GM12878 (cell line): ENCODE measurements at regions not wholly inside any gene's neighbourhood (a gene's known extent, or its start where the extent isn't known, plus 50 kb on each side); places are given as distances from the start of the nearest gene placed in this dataset.

Experiments used
- ATAC-seq: fragments of 200-7000 bp; cut with Tn5 transposase; 3 replicates; pipeline ENCODE4 v1.9.1; 2020; ENCODE audit warnings: mild to moderate bottlenecking, moderate library complexity
- BruUV-seq: library from RNA; stranded (reverse); fragments of 400-500 nt; replicated peaks from 2 replicates; lab custom pipeline; 2021; lab: Mats Ljungman, UMichigan
- CTCF ChIA-PET: fragments of 300-600 bp; sonication (Branson Sonifier 250); formaldehyde crosslinking; extraction: SDS; loops from one replicate; lab custom pipeline; 2021; ENCODE audit warnings: inconsistent platforms; lab: Yijun Ruan, JAX
- POLR2A ChIA-PET: fragments of 350-600 bp; formaldehyde crosslinking; extraction: SDS; loops from one replicate; lab custom pipeline; 2021; ENCODE audit warnings: inconsistent platforms; lab: Charles Lee
- RAD21 ChIA-PET: fragments of 300-600 bp; sonication (Branson Sonifier 250); formaldehyde crosslinking; loops from one replicate; lab custom pipeline; 2023; ENCODE audit warnings: antibody characterized with exemption; ENCODE audit not compliant: unreplicated experiment; lab: Charles Lee
- SMC1A ChIA-PET: fragments of 300-600 bp; sonication (Branson Sonifier 250); formaldehyde crosslinking; loops from one replicate; lab custom pipeline; 2023; ENCODE audit not compliant: unreplicated experiment, uncharacterized antibody; lab: Charles Lee
- DNase-seq: peaks from one replicate; pipeline ENCODE4 v3.0.0-alpha.2; 2011; ENCODE audit warnings: low read depth, low spot score
- FAIRE-seq: peaks from 3 replicates; lab custom pipeline; 2011; peaks lifted over from hg19 to GRCh38; lab: Jason Lieb, UNC
- H2AFZ ChIP-seq: 2 replicates; pipeline ENCODE4 v1.6.0; 2011; ENCODE audit warnings: low read depth, low read length, control low read depth; ENCODE audit not compliant: control insufficient read depth
- H3K27ac ChIP-seq: 2 replicates; pipeline ENCODE4 v1.5.1; 2011; ENCODE audit warnings: control low read depth; ENCODE audit not compliant: control insufficient read depth, insufficient read depth
- H3K27me3 ChIP-seq, 2 experiments: replicated peaks in 1 of 2; 2 replicates each; pipeline versions ENCODE4 v1.6.0 to v1.6.1; 2011; ENCODE audit warnings: low read length in 1 of 2; ENCODE audit not compliant: control insufficient read depth in 2 of 2, insufficient read depth in 2 of 2
- H3K36me3 ChIP-seq, 2 experiments: 2 replicates each; pipeline ENCODE4 v1.5.1; 2011; ENCODE audit warnings: low read length in 1 of 2; ENCODE audit not compliant: control insufficient read depth in 2 of 2, insufficient read depth in 2 of 2
- H3K4me1 ChIP-seq: 2 replicates; pipeline ENCODE4 v1.6.1; 2011; ENCODE audit warnings: mild to moderate bottlenecking, low read length, moderate library complexity, mixed read lengths; ENCODE audit not compliant: control insufficient read depth, insufficient read depth
- H3K4me2 ChIP-seq: 2 replicates; pipeline ENCODE4 v1.6.0; 2011; ENCODE audit warnings: control low read depth; ENCODE audit not compliant: control insufficient read depth, insufficient read depth
- H3K4me3 ChIP-seq: fragments of 200-600 bp; sonication (generic); 2 replicates; pipeline ENCODE4 v1.5.1; 2016
- H3K79me2 ChIP-seq: 2 replicates; pipeline ENCODE4 v1.6.0; 2011; ENCODE audit warnings: low read length; ENCODE audit not compliant: control insufficient read depth, insufficient read depth
- H3K9ac ChIP-seq: 2 replicates; pipeline ENCODE4 v1.8.0; 2011; ENCODE audit warnings: low read length, control low read depth, mixed read lengths; ENCODE audit not compliant: control insufficient read depth, insufficient read depth
- H3K9me3 ChIP-seq: replicated peaks from 3 replicates; pipeline ENCODE4 v1.5.1; 2011; ENCODE audit warnings: mild to moderate bottlenecking, low read length; ENCODE audit not compliant: control insufficient read depth, insufficient read depth
- H4K20me1 ChIP-seq: 2 replicates; pipeline ENCODE4 v1.6.0; 2011; ENCODE audit not compliant: control insufficient read depth, insufficient read depth
- BHLHE40 ChIP-seq, 2 experiments: fragments of 450-650 bp in 1 of 2; IDR thresholded peaks; 2 replicates each; pipeline ENCODE4 v1.6.1; 2011 to 2017; ENCODE audit warnings: low read depth in 2 of 2, borderline replicate concordance in 1 of 2, improper control_type of control experiment in 1 of 2, low read length in 1 of 2, mild to moderate bottlenecking in 1 of 2
- CHD4 ChIP-seq: fragments of 200-600 bp; sonication (generic); IDR thresholded peaks from 2 replicates; pipeline ENCODE4 v1.6.1; 2016; ENCODE audit warnings: mild to moderate bottlenecking
- ESRRA ChIP-seq: IDR thresholded peaks from 2 replicates; pipeline ENCODE4 v1.6.1; 2012; ENCODE audit warnings: mild to moderate bottlenecking, low read length, improper control_type of control experiment
- FOXK2 ChIP-seq: fragments of 450-650 bp; IDR thresholded peaks from 2 replicates; pipeline ENCODE4 v1.6.1; 2017; ENCODE audit warnings: mild to moderate bottlenecking, moderate library complexity
- MTA2 ChIP-seq: fragments of 450-650 bp; IDR thresholded peaks from 2 replicates; pipeline ENCODE4 v1.6.1; 2016; ENCODE audit warnings: low read depth, mild to moderate bottlenecking, moderate library complexity
- MXI1 ChIP-seq: fragments of 150-350 bp; IDR thresholded peaks from 2 replicates; pipeline ENCODE4 v1.6.1; 2011; ENCODE audit warnings: low read depth, mild to moderate bottlenecking, inconsistent platforms, low read length, improper control_type of control experiment
- NFXL1 ChIP-seq: fragments of 450-650 bp; IDR thresholded peaks from 2 replicates; pipeline ENCODE4 v1.6.1; 2017; ENCODE audit warnings: antibody characterized with exemption, mild to moderate bottlenecking, borderline replicate concordance
- PBX3 ChIP-seq: IDR thresholded peaks from 2 replicates; pipeline ENCODE4 v1.6.1; 2011; ENCODE audit warnings: mild to moderate bottlenecking, low read depth, low read length, moderate library complexity; ENCODE audit not compliant: insufficient replicate concordance
- SMARCA5 ChIP-seq: fragments of 450-650 bp; IDR thresholded peaks from 2 replicates; pipeline ENCODE4 v1.6.1; 2017; ENCODE audit warnings: mild to moderate bottlenecking
- SREBF2 ChIP-seq: IDR thresholded peaks from 2 replicates; pipeline ENCODE4 v1.6.1; 2012; ENCODE audit warnings: mild to moderate bottlenecking, low read length
- WGBS: methylation state at CpG from one replicate; pipeline ENCODE4 v1.1.6; 2016; ENCODE audit warnings: low lambda C conversion rate; ENCODE audit not compliant: insufficient replicate concordance, insufficient coverage; ENCODE audit errors: missing lambda C conversion rate; 5-methylcytosine and 5-hydroxymethylcytosine counted together
- in situ Hi-C: fragments of 300-500 bp; cut with MboI; formaldehyde crosslinking; loops from 9 replicates; pipeline ENCODE4 v1.14.3; 2018; ENCODE audit warnings: mixed read lengths
- intact Hi-C: fragments of 100-400 bp; cut with micrococcal nuclease; formaldehyde crosslinking; loops from one replicate; pipeline ENCODE4 v1.14.2; 2022; ENCODE audit not compliant: unreplicated experiment

- no peaks in the 10 kb centered on the region for H3K4me1 ChIP-seq
- ChIA-PET POLR2A (no interaction called here), CTCF (no interaction called here), SMC1A (no interaction called here), RAD21 (no interaction called here)
- H3K4me3 ChIP-seq: no peak overlapping the region
- in situ Hi-C loops: no loop called here
- H2AFZ ChIP-seq: no peak overlapping the region
- no peak for FAIRE-seq
- no peaks in the 10 kb centered on the region for H3K27me3 ChIP-seq
- no peak for ATAC-seq
- intact Hi-C loops: no loop called here
- 7% methylated on average over 1 of the region's 1 CpG for WGBS
- no peak overlapping the region for H3K9ac ChIP-seq
- TF ChIP-seq FOXK2 (no peak), CHD4 (no peak), SMARCA5 (no peak), MXI1 (no peak), MTA2 (no peak), ESRRA (no peak), BHLHE40 (IDR thresholded peaks at IDR 0.05; ENCODE audit: borderline replicate concordance in 1 of 2, low read depth in 2 of 2, low read length in 1 of 2) (no peak), PBX3 (no peak), SREBF2 (no peak), NFXL1 (no peak)
- no peak overlapping the region for H3K27ac ChIP-seq
- H3K4me2 ChIP-seq: no peak overlapping the region
- H3K36me3 ChIP-seq: no peaks in the 10 kb centered on the region
- no peaks in the 10 kb centered on the region for H3K79me2 ChIP-seq
- no peaks in the 10 kb centered on the region for H4K20me1 ChIP-seq
- no peaks in the 10 kb centered on the region for H3K9me3 ChIP-seq
- no TSS peak for BruUV-seq
- DNase-seq: no peak
These were observed 79.4 kb upstream of the FAM136A start for GRCh38 chr2:70381235-70381634.
